IMR-90 (cell line): ENCODE measurements at regions not wholly inside any gene's neighbourhood (a gene's known extent, or its start where the extent isn't known, plus 50 kb on each side); places are given as distances from the start of the nearest gene placed in this dataset.

Source experiments
- ATAC-seq: fragments of 200-7000 bp; cut with Tn5 transposase; 2 replicates; pipeline ENCODE4 v1.9.1; 2020; ENCODE audit warnings: low read depth, mild to moderate bottlenecking, moderate library complexity
- BruUV-seq: library from RNA; stranded (reverse); fragments of 400-500 nt; replicated peaks from 2 replicates; lab custom pipeline; 2021; lab: Mats Ljungman, UMichigan
- CTCF ChIA-PET: fragments of 300-600 bp; formaldehyde crosslinking; extraction: SDS; loops from one replicate; lab custom pipeline; 2021; ENCODE audit warnings: antibody characterized with exemption; lab: Yijun Ruan, JAX
- POLR2A ChIA-PET: fragments of 300-600 bp; sonication (Branson Sonifier 250); formaldehyde crosslinking; loops from one replicate; lab custom pipeline; 2022; ENCODE audit warnings: antibody characterized with exemption; ENCODE audit not compliant: unreplicated experiment; lab: Charles Lee
- DNase-seq: peaks from one replicate; pipeline ENCODE4 v3.0.0; 2013
- H2AFZ ChIP-seq: replicated peaks from 2 replicates; pipeline ENCODE3; 2013; ENCODE audit warnings: low read length, mild to moderate bottlenecking; ENCODE audit not compliant: poor library complexity
- H2AK5ac ChIP-seq: 2 replicates; pipeline ENCODE4 v1.6.1; 2013; ENCODE audit warnings: low read depth, low read length, inconsistent platforms
- H2AK9ac ChIP-seq: replicated peaks from 2 replicates; pipeline ENCODE3; 2013; ENCODE audit warnings: mild to moderate bottlenecking, low read depth, low read length, moderate library complexity; ENCODE audit not compliant: poor library complexity
- H2BK120ac ChIP-seq: 2 replicates; pipeline ENCODE4 v1.6.1; 2013; ENCODE audit warnings: low read depth, low read length, inconsistent platforms
- H2BK15ac ChIP-seq: 3 replicates; pipeline ENCODE4 v1.6.1; 2013; ENCODE audit warnings: low read depth, low read length, inconsistent platforms
- H2BK20ac ChIP-seq: 2 replicates; pipeline ENCODE4 v1.6.1; 2013; ENCODE audit warnings: low read depth, mild to moderate bottlenecking, inconsistent platforms, low read length, moderate library complexity
- H2BK5ac ChIP-seq: 2 replicates; pipeline ENCODE4 v1.6.1; 2013; ENCODE audit warnings: mild to moderate bottlenecking, low read depth, low read length, inconsistent platforms; ENCODE audit not compliant: poor library complexity, severe bottlenecking
- H3K14ac ChIP-seq: replicated peaks from 2 replicates; pipeline ENCODE4 v1.6.1; 2013; ENCODE audit warnings: low read depth, low read length, inconsistent platforms
- H3K18ac ChIP-seq: 2 replicates; pipeline ENCODE4 v1.6.1; 2013; ENCODE audit warnings: low read depth, low read length, control low read depth
- H3K23ac ChIP-seq: 2 replicates; pipeline ENCODE4 v1.6.1; 2013; ENCODE audit warnings: low read depth, low read length, inconsistent platforms
- H3K27ac ChIP-seq: 2 replicates; pipeline ENCODE4 v1.5.1; 2013; ENCODE audit warnings: mild to moderate bottlenecking, control low read depth, low read length; ENCODE audit not compliant: insufficient read depth
- H3K27me3 ChIP-seq: 2 replicates; pipeline ENCODE4 v1.6.1; 2013; ENCODE audit warnings: low read length; ENCODE audit not compliant: control insufficient read depth, insufficient read depth
- H3K36me3 ChIP-seq: 2 replicates; pipeline ENCODE4 v1.6.1; 2013; ENCODE audit warnings: low read length, mixed read lengths; ENCODE audit not compliant: control insufficient read depth, insufficient read depth
- H3K4ac ChIP-seq: 2 replicates; pipeline ENCODE4 v1.6.1; 2013; ENCODE audit warnings: low read depth, low read length, inconsistent platforms
- H3K4me1 ChIP-seq: 2 replicates; pipeline ENCODE4 v1.6.1; 2013; ENCODE audit warnings: low read length, mixed read lengths; ENCODE audit not compliant: control insufficient read depth, insufficient read depth
- H3K4me2 ChIP-seq: 2 replicates; pipeline ENCODE4 v1.6.1; 2013; ENCODE audit warnings: low read depth, mild to moderate bottlenecking, control low read depth, low read length, moderate library complexity
- H3K4me3 ChIP-seq: 2 replicates; pipeline ENCODE4 v1.5.1; 2013; ENCODE audit warnings: low read depth, mild to moderate bottlenecking, control low read depth, low read length, moderate library complexity; ENCODE audit not compliant: insufficient read depth
- H3K56ac ChIP-seq: 2 replicates; pipeline ENCODE4 v1.6.1; 2013; ENCODE audit warnings: low read length, inconsistent platforms; ENCODE audit not compliant: insufficient read depth; ENCODE audit errors: extremely low read depth
- H3K79me1 ChIP-seq, 2 experiments: 2 replicates each; pipeline ENCODE4 v1.6.1; 2013; ENCODE audit warnings: low read length in 2 of 2, inconsistent platforms in 1 of 2, low read depth in 1 of 2
- H3K9ac ChIP-seq: 2 replicates; pipeline ENCODE4 v1.6.1; 2013; ENCODE audit warnings: low read depth, low read length, control low read depth
- H3K9me1 ChIP-seq: 2 replicates; pipeline ENCODE4 v1.6.1; 2013; ENCODE audit warnings: low read length, inconsistent platforms; ENCODE audit not compliant: insufficient read depth
- H3K9me3 ChIP-seq: 2 replicates; pipeline ENCODE4 v1.6.1; 2013; ENCODE audit warnings: low read length; ENCODE audit not compliant: control insufficient read depth, insufficient read depth
- H4K20me1 ChIP-seq: 2 replicates; pipeline ENCODE4 v1.6.1; 2013; ENCODE audit warnings: low read length, inconsistent platforms; ENCODE audit not compliant: insufficient read depth
- H4K5ac ChIP-seq: 2 replicates; pipeline ENCODE4 v1.6.1; 2013; ENCODE audit warnings: mild to moderate bottlenecking, low read depth, low read length, control low read depth
- H4K8ac ChIP-seq, 2 experiments: 2 replicates each; pipeline ENCODE4 v1.6.1; 2013; ENCODE audit warnings: low read depth in 2 of 2, low read length in 2 of 2, control low read depth in 1 of 2, inconsistent platforms in 1 of 2
- H4K91ac ChIP-seq: 2 replicates; pipeline ENCODE4 v1.6.1; 2013; ENCODE audit warnings: low read depth, low read length, inconsistent platforms; ENCODE audit not compliant: insufficient read depth
- BHLHE40 ChIP-seq: fragments of 150-350 bp; IDR thresholded peaks from 2 replicates; pipeline ENCODE4 v1.6.1; 2016; ENCODE audit warnings: mild to moderate bottlenecking, low read depth, low read length
- MAFK ChIP-seq: IDR thresholded peaks from 2 replicates; pipeline ENCODE4 v1.6.1; 2012; ENCODE audit warnings: low read depth, low read length, improper control_type of control experiment
- dilution Hi-C: fragments of 300-500 bp; cut with HindIII; formaldehyde crosslinking; loops from one replicate; pipeline ENCODE4 v1.14.3; 2018; ENCODE audit warnings: low sequenced_read_pairs; ENCODE audit not compliant: unreplicated experiment
- in situ Hi-C: fragments of 300-500 bp; cut with MboI; formaldehyde crosslinking; loops from 3 replicates; pipeline ENCODE4 v1.14.3; 2019; ENCODE audit warnings: low sequenced_read_pairs, inconsistent platforms, mixed read lengths
- intact Hi-C: fragments of 100-400 bp; cut with micrococcal nuclease; formaldehyde crosslinking; loops from 2 replicates; pipeline ENCODE4 v1.10.0; 2022

- POLR2A ChIA-PET, result no interaction called here
- ATAC-seq, result no peak
- Histone ChIP-seq H2BK15ac (no peak overlapping the region), H4K20me1 (no peaks in the 10 kb centered on the region), H3K4me3 (no peak overlapping the region), H3K9me1 (no peaks in the 10 kb centered on the region), H4K8ac (no peak overlapping the region), H2AK9ac (no peak overlapping the region), H3K14ac (no peak overlapping the region), H2AFZ (no peak overlapping the region), H3K9me3 (no peaks in the 10 kb centered on the region), H3K18ac (no peak overlapping the region), H2BK120ac (no peak overlapping the region), H2AK5ac (no peak overlapping the region), H4K5ac (no peak overlapping the region), H3K79me1 (no peaks in the 10 kb centered on the region), H3K27ac (no peak overlapping the region), H3K23ac (no peak overlapping the region), H3K4ac (no peak overlapping the region), H3K36me3 (no peaks in the 10 kb centered on the region), H3K4me2 (no peak overlapping the region), H2BK20ac (no peak overlapping the region), H4K91ac (no peak overlapping the region), H3K27me3 (no peaks in the 10 kb centered on the region), H3K4me1 (no peaks in the 10 kb centered on the region), H3K9ac (no peak overlapping the region), H3K56ac (no peak overlapping the region), H2BK5ac (no peak overlapping the region)
- dilution Hi-C loops, result no loop called here
- BruUV-seq, result no TSS peak
- in situ Hi-C loops, result loop anchor here (25.0 kb wide), 1 partner anchor 761 kb away; no protein-coding TSS in a partner anchor
- CTCF ChIA-PET, result no interaction called here
- no peak for DNase-seq
- peak; percentile 78 for TF ChIP-seq MAFK
- TF ChIP-seq BHLHE40, result no peak
- intact Hi-C loops, result no loop called here
Measured at GRCh38 chr18:44126598-44126997, 554.1 kb upstream of the SETBP1 start.
